Adipocyte (in vitro differentiated cells): ENCODE measurements at regions not wholly inside any gene's neighbourhood (a gene's known extent, or its start where the extent isn't known, plus 50 kb on each side); places are given as distances from the start of the nearest gene placed in this dataset.

Experiments used
- DNase-seq: peaks from one replicate; pipeline ENCODE4 v3.0.0-alpha.2; 2015; ENCODE audit warnings: low read depth
- H3K27me3 ChIP-seq: replicated peaks from 2 replicates; pipeline ENCODE4 v1.7.0; 2013; ENCODE audit warnings: mild to moderate bottlenecking, low read length, moderate library complexity; ENCODE audit not compliant: control insufficient read depth, insufficient read depth
- H3K36me3 ChIP-seq: 2 replicates; pipeline ENCODE4 v1.7.0; 2013; ENCODE audit warnings: low read length, mild to moderate bottlenecking, moderate library complexity; ENCODE audit not compliant: control insufficient read depth, insufficient read depth, severe bottlenecking
- H3K4me1 ChIP-seq: 2 replicates; pipeline ENCODE4 v1.7.0; 2013; ENCODE audit warnings: mild to moderate bottlenecking, low read length, moderate library complexity; ENCODE audit not compliant: control insufficient read depth, insufficient read depth
- H3K4me3 ChIP-seq: 2 replicates; pipeline ENCODE4 v1.7.0; 2013; ENCODE audit warnings: mild to moderate bottlenecking, low read length, moderate library complexity
- H3K9ac ChIP-seq: 2 replicates; pipeline ENCODE4 v1.7.0; 2013; ENCODE audit warnings: mild to moderate bottlenecking, low read length, moderate library complexity
- H3K9me3 ChIP-seq: 2 replicates; pipeline ENCODE4 v1.7.0; 2013; ENCODE audit warnings: mild to moderate bottlenecking, low read length, moderate library complexity; ENCODE audit not compliant: control insufficient read depth

DNA sequence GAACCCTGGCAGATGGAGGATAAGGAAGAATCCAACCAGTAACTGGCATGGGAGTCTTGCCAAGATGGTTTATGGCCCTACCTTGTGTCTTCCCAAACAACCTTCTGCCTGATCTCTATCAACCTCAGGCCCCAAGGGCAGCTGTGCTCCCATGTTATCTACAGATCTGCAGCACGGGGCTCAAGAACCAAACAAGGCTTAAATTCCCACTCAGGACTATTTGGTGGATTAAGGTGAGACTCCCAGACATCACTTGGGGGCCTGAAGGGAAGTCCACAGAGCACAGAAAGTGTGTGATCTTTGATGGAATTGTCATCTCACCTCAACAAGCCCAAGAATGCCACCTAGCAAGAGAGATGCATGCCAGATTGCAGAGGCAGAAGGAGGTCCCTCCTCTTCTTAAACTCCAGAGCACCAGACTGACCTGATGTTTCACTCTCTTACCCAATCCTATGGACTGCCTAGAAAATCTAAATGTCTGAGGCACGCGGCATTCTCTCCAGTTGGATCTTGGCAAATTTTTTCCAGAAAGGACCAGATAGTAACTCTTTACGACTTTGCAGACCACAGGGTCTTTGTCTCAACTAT lies 759.5 kb upstream of the TBX3 start:
- Histone ChIP-seq H3K9ac (no peak overlapping the region), H3K4me3 (no peak overlapping the region), H3K4me1 (peaks cover 8% of the 10 kb centered on the region), H3K36me3 (no peaks in the 10 kb centered on the region), H3K27me3 (no peaks in the 10 kb centered on the region), H3K9me3 (no peaks in the 10 kb centered on the region)
- DNase-seq: no peak

DNA sequence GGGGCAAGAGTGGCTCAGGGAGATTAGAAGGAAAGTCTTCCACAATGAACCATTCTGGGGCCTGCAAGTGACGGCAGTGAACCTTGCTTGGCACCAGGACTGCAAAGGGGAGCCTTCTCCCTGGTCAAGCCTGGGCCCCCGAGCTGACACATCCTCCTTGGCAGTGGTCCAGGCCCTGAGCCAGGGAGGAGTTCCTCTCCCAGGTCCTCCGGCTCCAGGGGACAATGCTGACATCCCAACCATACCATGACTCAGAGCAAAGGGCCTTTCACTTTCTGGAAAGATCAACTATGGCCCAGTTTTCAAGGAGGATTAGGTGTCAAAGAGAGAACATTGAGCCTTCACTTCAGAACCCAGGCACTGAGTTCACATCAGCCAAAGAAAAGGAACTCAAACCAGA lies 756.5 kb upstream of the TBX3 start:
- no peaks in the 10 kb centered on the region for H3K36me3 ChIP-seq
- no peak overlapping the region for H3K4me3 ChIP-seq
- peaks cover 8% of the 10 kb centered on the region for H3K4me1 ChIP-seq

DNA sequence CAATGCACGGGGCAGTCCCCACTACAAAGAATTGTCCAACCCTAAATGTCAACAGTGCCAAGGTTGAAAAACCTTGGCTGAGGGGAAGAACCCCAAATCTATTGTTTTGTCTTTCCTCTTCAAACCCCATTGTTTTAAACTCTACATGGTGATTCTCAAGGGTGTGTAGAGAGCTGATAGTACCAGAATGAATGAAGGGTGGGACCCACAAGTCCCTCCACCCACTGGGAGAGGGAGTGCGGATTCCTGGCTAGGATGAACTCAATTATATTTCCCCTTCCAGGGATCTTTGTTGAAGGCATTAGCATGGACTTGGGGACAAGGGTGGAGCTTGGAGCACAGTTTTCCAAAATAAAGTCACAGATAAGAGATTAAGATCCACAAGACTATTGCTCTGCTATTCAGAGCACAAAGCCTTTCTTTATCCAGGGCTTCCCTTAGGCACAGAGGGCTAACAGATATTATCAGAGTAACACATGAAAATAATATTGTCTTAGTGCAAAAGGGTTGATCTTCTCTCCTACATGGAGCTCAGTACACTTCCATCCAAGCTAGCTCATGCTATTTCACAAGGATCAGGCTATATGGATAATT lies 755.1 kb upstream of the TBX3 start:
- Histone ChIP-seq H3K9ac (no peak overlapping the region), H3K4me1 (peaks cover 8% of the 10 kb centered on the region), H3K27me3 (no peaks in the 10 kb centered on the region), H3K4me3 (no peak overlapping the region), H3K36me3 (no peaks in the 10 kb centered on the region), H3K9me3 (no peaks in the 10 kb centered on the region)
- no peak for DNase-seq

More for the DNA sequence above, 756.5 kb upstream of the TBX3 start:
- Histone ChIP-seq H3K9me3 (no peaks in the 10 kb centered on the region), H3K27me3 (no peaks in the 10 kb centered on the region), H3K9ac (no peak overlapping the region)
- peak; percentile 69 for DNase-seq

DNA sequence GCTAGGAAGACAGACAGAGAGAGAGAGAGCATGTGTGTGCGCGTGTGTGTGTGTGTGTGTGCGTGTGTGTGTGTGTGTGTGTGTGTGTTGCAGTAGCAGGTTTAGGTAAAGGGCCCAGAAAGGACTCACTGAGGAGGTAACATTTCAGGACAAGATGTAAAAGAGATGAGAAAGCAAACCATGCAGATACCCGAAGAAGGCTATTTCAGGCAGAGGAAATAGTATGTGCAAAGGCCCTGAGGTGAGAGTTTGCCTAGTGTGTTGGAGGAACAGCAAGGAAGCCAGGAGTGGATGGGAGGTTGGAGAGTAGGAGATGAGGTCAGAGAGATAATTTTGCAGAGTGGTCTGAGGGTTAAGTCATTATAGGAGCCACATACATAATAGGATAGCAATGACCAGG lies 754.3 kb upstream of the TBX3 start:
- H3K27me3 ChIP-seq: no peaks in the 10 kb centered on the region
- no peak for DNase-seq

DNA sequence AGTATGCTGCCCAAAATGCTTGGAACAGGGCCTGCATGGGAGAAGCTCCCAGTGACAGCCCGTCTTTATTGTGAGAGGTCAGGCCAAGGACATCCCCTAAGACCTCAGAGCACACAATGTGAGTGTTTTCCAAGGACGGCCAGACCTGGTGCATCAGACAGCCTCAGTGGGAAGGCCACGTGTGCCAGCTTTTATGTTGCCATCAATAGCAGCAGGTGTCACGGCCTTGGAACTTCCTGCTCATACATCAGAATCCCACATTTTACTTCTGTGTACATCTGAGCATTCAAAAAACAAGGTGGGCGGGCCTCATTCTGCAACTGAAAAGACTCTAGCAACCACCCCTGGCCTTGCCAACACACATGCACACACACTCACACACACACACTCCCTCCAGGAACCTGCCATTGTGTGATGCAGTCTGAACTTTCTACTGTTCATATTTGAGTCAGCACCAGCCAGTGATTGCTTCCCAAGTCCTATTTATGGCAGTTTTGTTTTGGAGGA lies 753.1 kb upstream of the TBX3 start:
- Histone ChIP-seq H3K36me3 (no peaks in the 10 kb centered on the region), H3K27me3 (no peaks in the 10 kb centered on the region), H3K4me1 (peaks cover 8% of the 10 kb centered on the region), H3K9me3 (no peaks in the 10 kb centered on the region), H3K4me3 (no peak overlapping the region), H3K9ac (no peak overlapping the region)
- no peak for DNase-seq

More for the DNA sequence above, 754.3 kb upstream of the TBX3 start:
- no peak overlapping the region for H3K4me3 ChIP-seq
- H3K9me3 ChIP-seq: no peaks in the 10 kb centered on the region
- peaks cover 8% of the 10 kb centered on the region for H3K4me1 ChIP-seq
- no peaks in the 10 kb centered on the region for H3K36me3 ChIP-seq
- no peak overlapping the region for H3K9ac ChIP-seq

DNA sequence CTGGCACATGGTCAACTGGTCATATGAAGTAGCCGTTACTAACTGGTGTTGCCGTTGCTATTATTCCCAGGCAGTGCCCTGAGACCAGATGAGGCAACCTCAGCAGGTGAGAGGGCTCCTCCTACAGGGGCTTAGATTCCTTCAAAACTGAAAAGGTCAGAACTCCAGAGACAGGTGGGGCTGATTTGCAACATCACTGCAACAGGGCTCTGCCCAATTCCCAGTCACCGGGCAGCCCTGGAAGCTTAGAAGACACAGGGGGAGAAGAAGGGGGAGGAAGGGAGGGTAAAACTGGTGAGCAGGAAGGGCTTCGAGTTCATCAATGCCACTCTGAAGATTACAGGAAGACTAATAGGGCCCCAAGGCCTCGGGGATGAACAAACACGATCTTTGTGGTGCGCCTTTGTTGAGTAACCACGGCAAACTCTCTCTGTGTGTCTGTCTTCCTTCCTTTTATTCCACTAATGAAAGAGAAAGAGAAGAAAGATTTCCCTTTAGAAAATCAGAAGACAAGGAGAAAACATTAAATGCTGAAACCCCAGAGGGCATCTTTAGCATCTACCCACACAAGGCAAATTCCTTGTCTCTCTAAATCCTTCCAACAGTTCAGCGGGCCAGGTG lies 749.1 kb upstream of the TBX3 start:
- H3K9me3 ChIP-seq: no peaks in the 10 kb centered on the region
- DNase-seq: no peak
- no peaks in the 10 kb centered on the region for H3K4me1 ChIP-seq
- H3K9ac ChIP-seq: no peak overlapping the region
- H3K4me3 ChIP-seq: no peak overlapping the region
- H3K36me3 ChIP-seq: no peaks in the 10 kb centered on the region
- no peaks in the 10 kb centered on the region for H3K27me3 ChIP-seq

DNA sequence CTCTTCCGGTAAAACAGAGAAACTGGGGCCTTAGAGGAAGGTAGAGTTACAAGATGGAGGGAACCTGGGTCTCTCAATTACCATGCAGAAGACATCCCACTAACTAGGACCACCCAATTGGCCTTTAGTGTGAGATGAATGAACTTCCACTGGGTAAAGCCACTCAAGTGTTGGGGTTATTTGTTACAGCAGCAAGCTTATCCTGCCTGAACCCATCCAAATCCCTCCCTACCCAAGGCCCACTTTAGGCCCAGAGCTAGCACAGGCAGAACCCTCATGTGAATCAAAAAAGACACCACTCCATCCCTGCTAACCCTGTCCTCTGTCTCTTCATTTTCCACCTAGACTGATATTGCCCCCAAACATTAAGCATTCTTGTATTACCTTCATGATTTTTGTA lies 746.7 kb upstream of the TBX3 start:
- Histone ChIP-seq H3K36me3 (no peaks in the 10 kb centered on the region), H3K4me1 (no peaks in the 10 kb centered on the region), H3K4me3 (no peak overlapping the region), H3K9me3 (no peaks in the 10 kb centered on the region), H3K9ac (no peak overlapping the region), H3K27me3 (no peaks in the 10 kb centered on the region)
- DNase-seq: no peak

DNA sequence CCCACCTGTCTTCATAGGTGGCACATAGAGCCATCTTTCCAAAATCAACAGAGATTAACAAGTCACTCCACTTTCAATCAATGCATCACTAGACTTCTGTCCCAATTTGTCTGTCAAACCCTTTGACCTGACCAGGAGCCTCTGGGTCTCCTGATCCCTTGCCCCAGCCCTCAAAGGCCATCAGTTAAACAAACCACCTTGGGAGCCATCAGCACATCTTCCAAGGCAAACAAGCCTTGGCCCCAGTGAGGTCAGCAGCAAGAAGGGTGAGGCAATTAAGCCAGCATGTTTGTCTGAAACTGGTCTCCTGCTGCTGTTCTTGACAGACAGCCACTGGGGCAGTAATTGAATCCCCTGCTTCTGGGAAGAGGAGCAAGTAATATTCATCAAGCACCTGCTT lies 742.8 kb upstream of the TBX3 start:
- no peak for DNase-seq
- Histone ChIP-seq H3K4me1 (peaks cover 4% of the 10 kb centered on the region), H3K36me3 (no peaks in the 10 kb centered on the region), H3K9ac (no peak overlapping the region), H3K9me3 (no peaks in the 10 kb centered on the region), H3K4me3 (no peak overlapping the region), H3K27me3 (no peaks in the 10 kb centered on the region)

DNA sequence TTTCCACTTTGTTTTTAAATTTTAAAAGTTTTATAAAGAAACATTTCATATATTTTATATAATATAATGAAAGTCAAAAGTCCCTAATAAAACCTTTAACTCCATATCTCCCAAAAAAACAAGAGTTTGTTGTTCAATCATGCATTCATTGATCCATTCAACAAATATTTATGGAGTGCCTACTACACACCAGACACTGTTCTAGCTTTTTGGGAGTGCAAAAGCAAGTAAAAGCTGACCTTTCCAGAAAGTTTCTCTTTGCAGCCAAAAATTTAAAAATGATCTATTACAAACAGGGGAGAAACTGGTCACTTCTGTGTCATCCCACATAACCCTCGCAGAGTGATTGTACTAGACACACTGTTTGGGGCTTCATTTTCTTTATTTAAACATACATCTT lies 740.0 kb upstream of the TBX3 start:
- Histone ChIP-seq H3K9ac (no peak overlapping the region), H3K4me3 (no peak overlapping the region), H3K36me3 (no peaks in the 10 kb centered on the region), H3K9me3 (no peaks in the 10 kb centered on the region), H3K4me1 (peaks cover 4% of the 10 kb centered on the region), H3K27me3 (no peaks in the 10 kb centered on the region)
- no peak for DNase-seq

DNA sequence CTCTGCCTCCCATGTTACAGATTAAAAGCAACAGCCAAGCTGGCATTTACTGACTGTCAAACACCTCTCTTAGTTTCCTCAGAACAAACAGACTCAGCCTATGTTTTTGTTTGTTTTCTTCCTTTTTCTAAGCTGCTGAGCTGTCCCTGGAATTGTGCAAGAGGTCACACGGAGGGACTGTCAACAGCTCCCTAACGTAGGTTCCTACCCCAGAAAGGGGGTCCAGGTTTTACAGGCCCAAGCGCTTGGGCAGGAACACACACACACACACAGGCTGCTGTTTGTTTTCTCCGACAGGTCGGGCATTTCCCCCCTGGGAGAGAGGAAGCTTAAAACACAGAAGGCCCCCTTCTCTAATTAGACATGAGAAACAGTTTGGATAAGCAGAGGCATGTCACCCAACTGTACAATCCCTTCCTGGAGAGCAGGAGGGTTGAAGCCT lies 739.6 kb upstream of the TBX3 start:
- no peaks in the 10 kb centered on the region for H3K27me3 ChIP-seq
- H3K4me1 ChIP-seq: peaks cover 4% of the 10 kb centered on the region
- no peak overlapping the region for H3K9ac ChIP-seq
- H3K4me3 ChIP-seq: no peak overlapping the region
- no peak for DNase-seq
- no peaks in the 10 kb centered on the region for H3K36me3 ChIP-seq
- no peaks in the 10 kb centered on the region for H3K9me3 ChIP-seq

DNA sequence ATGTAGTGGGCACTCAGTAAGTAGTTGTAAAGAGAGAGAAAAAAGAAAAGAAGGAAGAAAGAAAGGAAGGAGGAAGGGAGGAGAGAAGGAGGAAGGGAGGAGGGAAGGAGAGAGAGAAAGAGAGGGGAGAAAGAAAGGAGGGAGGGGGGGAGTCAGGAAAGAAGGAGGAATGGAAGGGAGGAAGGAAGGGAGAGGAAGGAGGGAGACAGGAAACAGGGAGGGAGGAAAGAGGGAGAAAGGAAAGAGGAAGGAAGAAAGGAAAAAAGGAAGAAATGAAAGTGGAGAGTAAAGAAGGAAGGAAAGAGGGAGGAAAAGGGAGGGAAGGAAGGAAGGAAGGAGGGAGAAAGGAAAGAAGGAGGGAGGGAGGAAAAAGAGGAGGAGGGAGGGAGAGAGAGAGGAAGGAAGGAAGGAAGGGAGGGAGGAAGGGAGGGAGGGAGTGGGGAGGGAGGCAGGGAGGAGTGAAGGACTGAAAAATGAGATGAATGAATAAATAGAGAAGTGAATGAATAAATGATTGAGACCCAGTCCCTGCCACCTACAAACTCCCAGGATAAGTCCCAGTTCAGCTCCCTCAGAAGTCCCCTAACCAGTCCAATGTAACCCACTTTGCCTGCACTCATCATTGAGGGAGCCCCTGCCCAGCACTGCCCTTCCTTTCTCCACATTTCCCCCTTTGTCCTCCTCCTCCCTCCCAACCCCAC lies 739.0 kb upstream of the TBX3 start:
- no peak for DNase-seq
- Histone ChIP-seq H3K9ac (no peak overlapping the region), H3K4me3 (no peak overlapping the region)

More for the DNA sequence above, 739.0 kb upstream of the TBX3 start:
- Histone ChIP-seq H3K36me3 (no peaks in the 10 kb centered on the region), H3K4me1 (peaks cover 4% of the 10 kb centered on the region), H3K27me3 (no peaks in the 10 kb centered on the region), H3K9me3 (no peaks in the 10 kb centered on the region)
